Neural cell (in vitro differentiated cells): ENCODE measurements at regions not wholly inside any gene's neighbourhood (a gene's known extent, or its start where the extent isn't known, plus 50 kb on each side); places are given as distances from the start of the nearest gene placed in this dataset.

Experiments
- CTCF ChIP-seq: fragments of 450-650 bp; IDR thresholded peaks from 2 replicates; pipeline ENCODE4 v1.5.1; 2014; ENCODE audit warnings: antibody characterized with exemption, mild to moderate bottlenecking, moderate library complexity; ENCODE audit not compliant: poor library complexity, severe bottlenecking
- EP300 ChIP-seq: fragments of 450-650 bp; conservative IDR thresholded peaks from 2 replicates; pipeline ENCODE4 v1.6.1; 2014; ENCODE audit warnings: antibody characterized with exemption, mild to moderate bottlenecking, moderate library complexity; ENCODE audit not compliant: poor library complexity, severe bottlenecking
- EZH2 ChIP-seq: fragments of 200-600, 300-800 bp; shearing (Covaris generic), sonication (generic); IDR thresholded peaks from 2 replicates; pipeline ENCODE4 v1.6.1; 2014; ENCODE audit warnings: antibody characterized with exemption, low read length, borderline replicate concordance, mild to moderate bottlenecking; ENCODE audit not compliant: insufficient read depth, poor library complexity, severe bottlenecking
- MXI1 ChIP-seq: fragments of 450-650 bp; conservative IDR thresholded peaks from 2 replicates; pipeline ENCODE4 v1.6.1; 2014; ENCODE audit warnings: antibody characterized with exemption, mild to moderate bottlenecking; ENCODE audit not compliant: poor library complexity, severe bottlenecking
- POLR2AphosphoS5 ChIP-seq: IDR thresholded peaks from 2 replicates; pipeline ENCODE4 v1.6.1; 2012
- RAD21 ChIP-seq: fragments of 450-650 bp; conservative IDR thresholded peaks from 2 replicates; pipeline ENCODE4 v1.6.1; 2014; ENCODE audit warnings: antibody characterized with exemption, mild to moderate bottlenecking, moderate library complexity
- SMC3 ChIP-seq: fragments of 450-650 bp; conservative IDR thresholded peaks from 2 replicates; pipeline ENCODE4 v1.6.1; 2014; ENCODE audit warnings: antibody characterized with exemption, mild to moderate bottlenecking, moderate library complexity; ENCODE audit not compliant: poor library complexity

GRCh38 chr3:187935623-187936156 is 190.4 kb upstream of the BCL6 start:
- TF ChIP-seq POLR2AphosphoS5, result no peak
- no peak for TF ChIP-seq CTCF
- no peak for TF ChIP-seq EP300
- TF ChIP-seq RAD21, result no peak
- TF ChIP-seq EZH2, result no peak
- TF ChIP-seq SMC3, result no peak
- TF ChIP-seq MXI1, result no peak
